Mammary epithelial cell (primary cell): ENCODE measurements at regions not wholly inside any gene's neighbourhood (a gene's known extent, or its start where the extent isn't known, plus 50 kb on each side); places are given as distances from the start of the nearest gene placed in this dataset.

ENCODE experiments used
- EZH2 ChIP-seq: IDR thresholded peaks from 2 replicates; pipeline ENCODE4 v1.6.1; 2012; ENCODE audit warnings: low read length, inconsistent platforms, borderline replicate concordance
- TF ChIP-seq, protein P1 (sequence below), 2 donors: IDR thresholded peaks in 1 of 2; conservative IDR thresholded peaks in 1 of 2; 2 replicates each; pipeline ENCODE4 v1.5.1; 2011 to 2012; ENCODE audit warnings: inconsistent platforms in 2 of 2, low read length in 2 of 2, mild to moderate bottlenecking in 2 of 2, control low read depth in 1 of 2, low read depth in 1 of 2; ENCODE audit not compliant: insufficient read depth in 1 of 2; ENCODE audit errors: extremely low read depth in 1 of 2

DNA sequence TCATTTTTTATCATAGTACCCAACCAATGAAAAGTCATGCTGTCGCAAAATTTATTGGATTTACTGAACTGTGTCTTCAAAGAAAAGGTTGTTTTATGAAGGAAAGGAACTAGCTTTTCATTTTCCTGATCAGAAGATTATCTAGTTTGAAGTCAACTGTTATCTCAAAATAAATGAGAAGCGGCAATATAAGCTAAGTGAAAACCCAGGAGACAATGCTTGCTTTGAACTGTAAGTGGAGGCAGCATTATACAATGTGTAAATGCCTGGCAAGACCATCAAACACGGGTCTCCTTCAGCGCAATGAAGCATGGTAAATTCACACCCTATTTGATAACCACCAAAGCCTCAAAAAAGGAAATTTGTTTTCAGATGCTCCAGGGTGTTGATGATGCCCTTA is 134.4 kb upstream of the PTBP2 start:
- TF ChIP-seq, protein P1, sequence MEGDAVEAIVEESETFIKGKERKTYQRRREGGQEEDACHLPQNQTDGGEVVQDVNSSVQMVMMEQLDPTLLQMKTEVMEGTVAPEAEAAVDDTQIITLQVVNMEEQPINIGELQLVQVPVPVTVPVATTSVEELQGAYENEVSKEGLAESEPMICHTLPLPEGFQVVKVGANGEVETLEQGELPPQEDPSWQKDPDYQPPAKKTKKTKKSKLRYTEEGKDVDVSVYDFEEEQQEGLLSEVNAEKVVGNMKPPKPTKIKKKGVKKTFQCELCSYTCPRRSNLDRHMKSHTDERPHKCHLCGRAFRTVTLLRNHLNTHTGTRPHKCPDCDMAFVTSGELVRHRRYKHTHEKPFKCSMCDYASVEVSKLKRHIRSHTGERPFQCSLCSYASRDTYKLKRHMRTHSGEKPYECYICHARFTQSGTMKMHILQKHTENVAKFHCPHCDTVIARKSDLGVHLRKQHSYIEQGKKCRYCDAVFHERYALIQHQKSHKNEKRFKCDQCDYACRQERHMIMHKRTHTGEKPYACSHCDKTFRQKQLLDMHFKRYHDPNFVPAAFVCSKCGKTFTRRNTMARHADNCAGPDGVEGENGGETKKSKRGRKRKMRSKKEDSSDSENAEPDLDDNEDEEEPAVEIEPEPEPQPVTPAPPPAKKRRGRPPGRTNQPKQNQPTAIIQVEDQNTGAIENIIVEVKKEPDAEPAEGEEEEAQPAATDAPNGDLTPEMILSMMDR (conservative IDR thresholded peaks at IDR 0.05 in 1 of 2, IDR thresholded peaks at IDR 0.05 in 1 of 2; ENCODE audit: extremely low read depth in 1 of 2, insufficient read depth in 1 of 2, low read depth in 1 of 2, low read length in 2 of 2), result no peak
- no peak for TF ChIP-seq EZH2
